ENCODE measurements at regions not wholly inside any gene's neighbourhood (a gene's known extent, or its start where the extent isn't known, plus 50 kb on each side); places are given as distances from the start of the nearest gene placed in this dataset.
"Not testable (repeated sequence)": the region's sequence is repeated elsewhere in the genome, so short reads cannot be mapped to it uniquely, and the experiment has no call there.

DNA sequence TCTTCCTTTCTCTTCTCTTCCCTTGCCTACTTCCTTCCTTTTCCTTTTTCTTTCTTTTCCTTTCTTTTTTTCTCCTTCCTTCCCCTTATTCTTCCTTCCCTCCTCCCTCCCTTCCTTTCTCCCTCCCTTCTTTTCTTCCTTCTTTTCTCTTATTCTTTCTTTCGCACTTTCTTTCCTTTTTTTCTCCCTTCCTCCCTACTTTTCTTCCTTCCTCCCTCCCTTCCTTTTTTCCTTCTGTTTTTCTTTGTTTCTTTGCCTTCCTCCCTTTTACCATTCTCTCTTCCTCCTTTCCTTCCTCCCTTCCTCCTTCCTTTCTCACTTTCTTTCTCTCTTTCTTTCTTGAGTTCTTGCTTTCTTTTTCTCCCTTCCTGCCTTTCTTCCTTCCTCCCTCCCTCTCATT lies 416.5 kb downstream of the ANKRD30B start:
- POLR2A ChIA-PET; in situ Hi-C loops (cut with HindIII; ENCODE audit: extremely low pct_ligation_motif_present, low pct_unique_long_range_greater_than_20kb); H3K79me2 ChIP-seq (ENCODE audit: insufficient read depth, low read length); H2AFZ ChIP-seq (ENCODE audit: low read length); H3K27me3 ChIP-seq (ENCODE audit: control insufficient read depth in 1 of 2, insufficient read depth in 2 of 2, low read length in 2 of 2); H3K4me3 ChIP-seq (replicated peaks in 1 of 3; ENCODE audit: insufficient read depth in 1 of 3, low read depth in 2 of 3, low read length in 3 of 3); BruUV-seq (replicated peaks); CTCF ChIA-PET (ENCODE audit: low intra/inter-chr PET ratio, low total read pairs); intact Hi-C loops (cut with micrococcal nuclease; ENCODE audit: unreplicated experiment); FAIRE-seq; H3K36me3 ChIP-seq (replicated peaks in 1 of 2; ENCODE audit: control insufficient read depth in 1 of 2, insufficient read depth in 2 of 2, low read length in 2 of 2); DNase-seq (ENCODE audit: low spot score); H3K4me2 ChIP-seq (ENCODE audit: low read depth, low read length); ATAC-seq; H3K27ac ChIP-seq (ENCODE audit: extremely low read length, insufficient read depth, low read length); H3K9me3 ChIP-seq (ENCODE audit: low read length); H4K20me1 ChIP-seq (ENCODE audit: insufficient read depth, low read length); H3K9ac ChIP-seq (ENCODE audit: insufficient read depth, low read depth, low read length); H3K4me1 ChIP-seq (ENCODE audit: insufficient read depth, low read length): not testable (repeated sequence)
- WGBS (ENCODE audit: low lambda C conversion rate), result 68% methylated on average over 1 of the region's 1 CpG

- ATAC-seq, result no peak
- in situ Hi-C loops (cut with HindIII; ENCODE audit: extremely low pct_ligation_motif_present, low pct_unique_long_range_greater_than_20kb), result no loop called here
- H2AFZ ChIP-seq (ENCODE audit: low read length), result no peak overlapping the region
- H3K27me3 ChIP-seq (ENCODE audit: control insufficient read depth in 1 of 2, insufficient read depth in 2 of 2, low read length in 2 of 2), result no peaks in the 10 kb centered on the region
- TF ChIP-seq FIP1L1 (IDR thresholded peaks at IDR 0.05; ENCODE audit: borderline replicate concordance, insufficient read depth, low read depth, low read length) (no peak), ZNF878 (CRISPR knock-in tag; IDR thresholded peaks at IDR 0.05) (no peak), KAT2B (IDR thresholded peaks at IDR 0.05; ENCODE audit: borderline replicate concordance, low read depth, low read length) (no peak), HNRNPK (IDR thresholded peaks at IDR 0.05; ENCODE audit: low read depth, low read length, poor library complexity, severe bottlenecking) (no peak), ZNF83 (CRISPR knock-in tag; IDR thresholded peaks at IDR 0.05; ENCODE audit: borderline replicate concordance) (no peak), ELF3 (CRISPR knock-in tag; IDR thresholded peaks at IDR 0.05) (no peak), NCOR1 (IDR thresholded peaks at IDR 0.05; ENCODE audit: borderline replicate concordance, low read length) (no peak), NFKB2 (CRISPR knock-in tag; IDR thresholded peaks at IDR 0.05; ENCODE audit: borderline replicate concordance) (no peak), ZNF580 (CRISPR knock-in tag; IDR thresholded peaks at IDR 0.05; ENCODE audit: borderline replicate concordance, low read depth) (no peak), NFYC (CRISPR knock-in tag; IDR thresholded peaks at IDR 0.05) (no peak), ATF1 (CRISPR knock-in tag; IDR thresholded peaks at IDR 0.05) (no peak), ZNF773 (CRISPR knock-in tag; IDR thresholded peaks at IDR 0.05; ENCODE audit: borderline replicate concordance) (no peak)
- TF ChIP-seq, protein P1, sequence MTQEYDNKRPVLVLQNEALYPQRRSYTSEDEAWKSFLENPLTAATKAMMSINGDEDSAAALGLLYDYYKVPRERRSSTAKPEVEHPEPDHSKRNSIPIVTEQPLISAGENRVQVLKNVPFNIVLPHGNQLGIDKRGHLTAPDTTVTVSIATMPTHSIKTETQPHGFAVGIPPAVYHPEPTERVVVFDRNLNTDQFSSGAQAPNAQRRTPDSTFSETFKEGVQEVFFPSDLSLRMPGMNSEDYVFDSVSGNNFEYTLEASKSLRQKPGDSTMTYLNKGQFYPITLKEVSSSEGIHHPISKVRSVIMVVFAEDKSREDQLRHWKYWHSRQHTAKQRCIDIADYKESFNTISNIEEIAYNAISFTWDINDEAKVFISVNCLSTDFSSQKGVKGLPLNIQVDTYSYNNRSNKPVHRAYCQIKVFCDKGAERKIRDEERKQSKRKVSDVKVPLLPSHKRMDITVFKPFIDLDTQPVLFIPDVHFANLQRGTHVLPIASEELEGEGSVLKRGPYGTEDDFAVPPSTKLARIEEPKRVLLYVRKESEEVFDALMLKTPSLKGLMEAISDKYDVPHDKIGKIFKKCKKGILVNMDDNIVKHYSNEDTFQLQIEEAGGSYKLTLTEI (CRISPR knock-in tag; conservative IDR thresholded peaks at IDR 0.05), result no peak
- TF ChIP-seq, protein P2, sequence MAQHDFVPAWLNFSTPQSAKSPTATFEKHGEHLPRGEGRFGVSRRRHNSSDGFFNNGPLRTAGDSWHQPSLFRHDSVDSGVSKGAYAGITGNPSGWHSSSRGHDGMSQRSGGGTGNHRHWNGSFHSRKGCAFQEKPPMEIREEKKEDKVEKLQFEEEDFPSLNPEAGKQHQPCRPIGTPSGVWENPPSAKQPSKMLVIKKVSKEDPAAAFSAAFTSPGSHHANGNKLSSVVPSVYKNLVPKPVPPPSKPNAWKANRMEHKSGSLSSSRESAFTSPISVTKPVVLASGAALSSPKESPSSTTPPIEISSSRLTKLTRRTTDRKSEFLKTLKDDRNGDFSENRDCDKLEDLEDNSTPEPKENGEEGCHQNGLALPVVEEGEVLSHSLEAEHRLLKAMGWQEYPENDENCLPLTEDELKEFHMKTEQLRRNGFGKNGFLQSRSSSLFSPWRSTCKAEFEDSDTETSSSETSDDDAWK (CRISPR knock-in tag; IDR thresholded peaks at IDR 0.05), result no peak
- TF ChIP-seq, protein P3, sequence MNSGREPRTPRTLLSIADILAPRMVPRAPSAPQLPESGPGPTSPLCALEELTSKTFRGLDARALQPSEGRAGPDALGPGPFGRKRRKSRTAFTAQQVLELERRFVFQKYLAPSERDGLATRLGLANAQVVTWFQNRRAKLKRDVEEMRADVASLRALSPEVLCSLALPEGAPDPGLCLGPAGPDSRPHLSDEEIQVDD (CRISPR knock-in tag; IDR thresholded peaks at IDR 0.05; ENCODE audit: borderline replicate concordance), result no peak
- no peaks in the 10 kb centered on the region for H4K20me1 ChIP-seq (ENCODE audit: insufficient read depth, low read length)
- ChIA-PET CTCF (ENCODE audit: low intra/inter-chr PET ratio, low total read pairs) (no interaction called here), POLR2A (no interaction called here)
- no peaks in the 10 kb centered on the region for H3K36me3 ChIP-seq (replicated peaks in 1 of 2; ENCODE audit: control insufficient read depth in 1 of 2, insufficient read depth in 2 of 2, low read length in 2 of 2)
- no peaks in the 10 kb centered on the region; the same call in 1 of the 2 replicates for H3K9me3 ChIP-seq (ENCODE audit: low read length)
- H3K4me1 ChIP-seq (ENCODE audit: insufficient read depth, low read length), result no peaks in the 10 kb centered on the region
- 35% methylated on average over 30 of the region's 30 CpGs for WGBS (ENCODE audit: low lambda C conversion rate)
- no peak for DNase-seq (ENCODE audit: low spot score)
- H3K4me2 ChIP-seq (ENCODE audit: low read depth, low read length), result no peak overlapping the region
- H3K4me3 ChIP-seq (replicated peaks in 1 of 3; ENCODE audit: insufficient read depth in 1 of 3, low read depth in 2 of 3, low read length in 3 of 3), result no peak overlapping the region
- H3K79me2 ChIP-seq (ENCODE audit: insufficient read depth, low read length), result no peaks in the 10 kb centered on the region
- BruUV-seq (replicated peaks), result no TSS peak
- intact Hi-C loops (cut with micrococcal nuclease; ENCODE audit: unreplicated experiment), result no loop called here
- no peak overlapping the region for H3K27ac ChIP-seq (ENCODE audit: extremely low read length, insufficient read depth, low read length)
- no peak overlapping the region for H3K9ac ChIP-seq (ENCODE audit: insufficient read depth, low read depth, low read length)
- no peak for FAIRE-seq
Observed at GRCh38 chr18:15165048-15165447, 417.1 kb downstream of the ANKRD30B start.
